OCI-LY7 (cell line): ENCODE measurements at regions not wholly inside any gene's neighbourhood (a gene's known extent, or its start where the extent isn't known, plus 50 kb on each side); places are given as distances from the start of the nearest gene placed in this dataset.
A peak's percentile ranks its signal among the peaks of the same experiment; 100 is the strongest.

Experiments used
- BruUV-seq: library from RNA; stranded (reverse); fragments of 400-500 nt; replicated peaks from 2 replicates; lab custom pipeline; 2021; lab: Mats Ljungman, UMichigan
- CTCF ChIA-PET: fragments of 300-600 bp; sonication (Branson Sonifier 250); formaldehyde crosslinking; loops from one replicate; lab custom pipeline; 2022; ENCODE audit warnings: antibody characterized with exemption; ENCODE audit not compliant: unreplicated experiment; lab: Charles Lee
- POLR2A ChIA-PET: fragments of 300-600 bp; sonication (Branson Sonifier 250); formaldehyde crosslinking; loops from one replicate; lab custom pipeline; 2022; ENCODE audit warnings: antibody characterized with exemption; lab: Charles Lee
- DNase-seq: peaks from one replicate; pipeline ENCODE4 v3.0.0-alpha.2; 2015; ENCODE audit warnings: low spot score
- H2AFZ ChIP-seq: fragments of 200-600 bp; sonication (generic), shearing (Covaris generic); 2 replicates; pipeline ENCODE4 v1.6.1; 2014; ENCODE audit warnings: mild to moderate bottlenecking, antibody characterized with exemption, low read length, moderate library complexity
- H3K27ac ChIP-seq: fragments of 200-600 bp; sonication (generic); 2 replicates; pipeline ENCODE4 v1.5.1; 2014; ENCODE audit warnings: mixed run types, low read depth, mild to moderate bottlenecking, moderate library complexity, low read length, inconsistent platforms; ENCODE audit not compliant: poor library complexity, severe bottlenecking
- H3K36me3 ChIP-seq: fragments of 200-600 bp; sonication (generic); 2 replicates; pipeline ENCODE4 v1.6.1; 2014; ENCODE audit warnings: mild to moderate bottlenecking, antibody characterized with exemption, low read length, moderate library complexity, mixed read lengths; ENCODE audit not compliant: insufficient read depth
- H3K4me1 ChIP-seq: fragments of 200-600 bp; sonication (generic); 2 replicates; pipeline ENCODE4 v1.5.1; 2014; ENCODE audit warnings: mild to moderate bottlenecking, low read length; ENCODE audit not compliant: insufficient read depth, poor library complexity, severe bottlenecking
- H3K4me2 ChIP-seq: fragments of 200-600 bp; sonication (generic); 2 replicates; pipeline ENCODE4 v1.6.1; 2014; ENCODE audit warnings: mild to moderate bottlenecking, low read length
- H3K4me3 ChIP-seq: fragments of 200-600 bp; sonication (generic); 2 replicates; pipeline ENCODE4 v1.5.1; 2014; ENCODE audit warnings: mild to moderate bottlenecking, low read depth, low read length; ENCODE audit not compliant: poor library complexity, severe bottlenecking
- H3K79me2 ChIP-seq: fragments of 200-600 bp; sonication (generic); 2 replicates; pipeline ENCODE4 v1.6.1; 2016; ENCODE audit warnings: low read depth, mild to moderate bottlenecking, low read length, moderate library complexity, mixed read lengths; ENCODE audit not compliant: insufficient read depth
- H3K9me2 ChIP-seq: fragments of 200-600 bp; sonication (generic); 2 replicates; pipeline ENCODE4 v1.6.1; 2016; ENCODE audit warnings: mild to moderate bottlenecking, low read length, mixed read lengths; ENCODE audit not compliant: insufficient read depth
- H3K9me3 ChIP-seq: fragments of 200-600 bp; sonication (generic); 2 replicates; pipeline ENCODE4 v1.6.1; 2014; ENCODE audit warnings: mild to moderate bottlenecking, mixed run types, low read length, mixed read lengths
- H4K20me1 ChIP-seq: fragments of 200-600 bp; sonication (generic); 2 replicates; pipeline ENCODE4 v1.6.1; 2014; ENCODE audit warnings: mild to moderate bottlenecking, antibody characterized with exemption, low read length, moderate library complexity, mixed read lengths; ENCODE audit not compliant: insufficient read depth
- EZH2phosphoT487 ChIP-seq: fragments of 200-600 bp; sonication (generic); IDR thresholded peaks from 2 replicates; pipeline ENCODE4 v1.6.1; 2018; ENCODE audit warnings: low read depth, borderline replicate concordance, mild to moderate bottlenecking, mixed run types, antibody characterized with exemption, low read length, moderate library complexity, mixed read lengths
- intact Hi-C: fragments of 100-400 bp; cut with micrococcal nuclease; formaldehyde crosslinking; loops from one replicate; pipeline ENCODE4 v1.10.0; 2022; ENCODE audit not compliant: unreplicated experiment
- TF ChIP-seq, protein P1 (sequence below): fragments of 200-600 bp; sonication (generic); conservative IDR thresholded peaks from 2 replicates; pipeline ENCODE4 v1.5.1; 2014; ENCODE audit warnings: mild to moderate bottlenecking, antibody characterized with exemption, low read length, moderate library complexity, mixed read lengths

DNA sequence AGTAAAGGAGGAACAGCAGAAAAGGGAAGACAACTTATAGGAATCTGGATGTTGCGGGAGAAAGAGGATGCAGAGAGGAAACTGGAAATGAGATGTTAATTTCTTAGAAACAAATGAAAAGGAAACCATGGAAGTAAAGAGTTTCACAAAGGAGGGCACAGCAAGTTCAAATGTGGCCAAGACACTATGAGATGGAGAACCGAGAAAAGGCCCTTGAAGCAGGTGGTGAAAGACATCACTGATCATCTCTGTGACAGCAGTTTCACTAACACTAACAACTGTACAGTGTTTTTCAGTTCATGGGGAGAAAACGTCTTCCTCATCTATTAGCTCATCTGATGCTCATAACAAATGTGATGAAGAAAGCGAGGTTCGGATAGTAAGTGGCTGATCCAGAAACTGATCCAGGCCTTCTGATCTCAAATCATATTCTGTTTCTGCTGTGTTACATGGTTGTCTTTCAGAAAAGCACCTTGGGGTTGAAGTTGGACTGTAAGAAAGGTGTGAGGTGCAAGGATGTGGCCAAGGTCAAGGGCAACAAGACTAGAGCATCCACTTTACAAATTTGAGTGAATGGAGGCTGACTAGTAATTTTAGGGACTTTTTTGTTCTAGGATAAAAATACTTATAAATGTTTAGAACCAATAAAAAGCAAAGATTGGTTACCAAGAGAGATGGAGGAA, 492.1 kb upstream of the CADM1 start:
- Histone ChIP-seq H3K9me2 (no peaks in the 10 kb centered on the region), H3K9me3 (no peaks in the 10 kb centered on the region), H3K4me1 (no peaks in the 10 kb centered on the region), H3K36me3 (no peaks in the 10 kb centered on the region), H3K79me2 (no peaks in the 10 kb centered on the region), H3K4me3 (no peak overlapping the region), H4K20me1 (no peaks in the 10 kb centered on the region), H3K4me2 (no peak overlapping the region), H3K27ac (no peak overlapping the region), H2AFZ (no peak overlapping the region)
- CTCF ChIA-PET, result interaction anchor here (0.5 kb wide), 1 partner anchor 64 kb away, joined by 3 read pairs; no protein-coding TSS in a partner anchor
- POLR2A ChIA-PET, result interaction anchor here (0.5 to 1.2 kb wide), 3 partner anchors 65 to 1050 kb away, joined by 3 read pairs; no protein-coding TSS in a partner anchor
- BruUV-seq, result no TSS peak
- intact Hi-C loops, result no loop called here
- no peak for TF ChIP-seq EZH2phosphoT487
- TF ChIP-seq, protein P1, sequence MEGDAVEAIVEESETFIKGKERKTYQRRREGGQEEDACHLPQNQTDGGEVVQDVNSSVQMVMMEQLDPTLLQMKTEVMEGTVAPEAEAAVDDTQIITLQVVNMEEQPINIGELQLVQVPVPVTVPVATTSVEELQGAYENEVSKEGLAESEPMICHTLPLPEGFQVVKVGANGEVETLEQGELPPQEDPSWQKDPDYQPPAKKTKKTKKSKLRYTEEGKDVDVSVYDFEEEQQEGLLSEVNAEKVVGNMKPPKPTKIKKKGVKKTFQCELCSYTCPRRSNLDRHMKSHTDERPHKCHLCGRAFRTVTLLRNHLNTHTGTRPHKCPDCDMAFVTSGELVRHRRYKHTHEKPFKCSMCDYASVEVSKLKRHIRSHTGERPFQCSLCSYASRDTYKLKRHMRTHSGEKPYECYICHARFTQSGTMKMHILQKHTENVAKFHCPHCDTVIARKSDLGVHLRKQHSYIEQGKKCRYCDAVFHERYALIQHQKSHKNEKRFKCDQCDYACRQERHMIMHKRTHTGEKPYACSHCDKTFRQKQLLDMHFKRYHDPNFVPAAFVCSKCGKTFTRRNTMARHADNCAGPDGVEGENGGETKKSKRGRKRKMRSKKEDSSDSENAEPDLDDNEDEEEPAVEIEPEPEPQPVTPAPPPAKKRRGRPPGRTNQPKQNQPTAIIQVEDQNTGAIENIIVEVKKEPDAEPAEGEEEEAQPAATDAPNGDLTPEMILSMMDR, result no peak
- peak; percentile 45 for DNase-seq

DNA sequence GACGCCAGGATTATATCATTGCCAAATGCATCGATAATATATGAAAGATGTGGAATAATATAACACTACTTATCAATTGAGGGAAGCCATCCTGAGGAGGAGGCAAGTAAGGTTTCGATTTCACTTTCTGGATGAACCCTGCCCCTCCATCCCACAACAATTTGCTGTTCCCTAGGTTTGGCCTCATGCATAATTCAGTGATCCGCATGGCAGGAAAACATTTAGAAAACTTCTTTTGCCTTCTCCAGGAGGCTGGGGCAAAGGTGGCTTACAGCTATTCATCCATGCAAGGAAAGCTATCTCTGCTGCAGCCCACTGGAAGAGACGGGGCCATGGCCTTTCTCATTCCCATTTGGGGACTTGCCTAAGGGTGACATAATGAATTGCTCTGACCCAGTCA, 489.4 kb upstream of the CADM1 start:
- ChIA-PET POLR2A (no interaction called here), CTCF (no interaction called here)
- Histone ChIP-seq H3K79me2 (no peaks in the 10 kb centered on the region), H3K4me1 (no peaks in the 10 kb centered on the region), H3K4me3 (no peak overlapping the region), H3K9me3 (no peaks in the 10 kb centered on the region), H3K36me3 (no peaks in the 10 kb centered on the region), H4K20me1 (no peaks in the 10 kb centered on the region), H3K4me2 (no peak overlapping the region), H3K9me2 (no peaks in the 10 kb centered on the region), H2AFZ (no peak overlapping the region), H3K27ac (no peak overlapping the region)
- BruUV-seq, result no TSS peak
- DNase-seq, result no peak
- TF ChIP-seq, protein P1, result no peak
- no peak for TF ChIP-seq EZH2phosphoT487
- intact Hi-C loops, result no loop called here

DNA sequence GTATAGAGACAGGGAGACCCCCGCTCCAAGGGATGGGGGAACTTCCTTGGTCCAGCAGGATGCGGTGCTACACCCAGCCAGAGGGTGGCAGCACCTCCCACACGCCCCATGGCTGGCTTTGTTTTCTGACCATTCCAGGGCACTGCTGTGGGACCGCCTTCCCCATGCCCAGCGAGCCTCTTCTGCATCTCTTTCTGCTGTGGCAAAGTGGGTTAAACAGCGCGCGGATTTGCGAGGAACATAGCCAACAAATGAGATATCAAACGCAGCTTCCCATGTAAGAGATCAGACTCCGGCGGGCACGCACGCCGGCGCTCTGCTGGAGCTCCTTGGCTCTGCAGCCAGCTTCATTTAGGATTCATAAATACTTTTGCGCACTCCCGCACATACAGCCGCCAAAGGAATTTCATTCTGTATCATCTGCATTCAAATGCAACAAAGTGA, 485.8 kb upstream of the CADM1 start:
- no peak for TF ChIP-seq EZH2phosphoT487
- TF ChIP-seq, protein P1, result peak; percentile 78
- no peaks in the 10 kb centered on the region for H3K9me3 ChIP-seq
- H3K79me2 ChIP-seq, result no peaks in the 10 kb centered on the region
- no TSS peak for BruUV-seq
- intact Hi-C loops, result no loop called here
- DNase-seq, result peak; percentile 22
- no peak overlapping the region for H2AFZ ChIP-seq
- H3K9me2 ChIP-seq, result no peaks in the 10 kb centered on the region
- H3K36me3 ChIP-seq, result no peaks in the 10 kb centered on the region
- H3K4me2 ChIP-seq, result no peak overlapping the region
- ChIA-PET POLR2A (no interaction called here), CTCF (no interaction called here)
- no peak overlapping the region for H3K27ac ChIP-seq
- no peak overlapping the region for H3K4me3 ChIP-seq
- no peaks in the 10 kb centered on the region for H3K4me1 ChIP-seq
- H4K20me1 ChIP-seq, result no peaks in the 10 kb centered on the region
